ENCODE measurements at regions not wholly inside any gene's neighbourhood (a gene's known extent, or its start where the extent isn't known, plus 50 kb on each side); places are given as distances from the start of the nearest gene placed in this dataset.
A peak's percentile ranks its signal among the peaks of the same experiment; 100 is the strongest.
"Not testable (repeated sequence)": the region's sequence is repeated elsewhere in the genome, so short reads cannot be mapped to it uniquely, and the experiment has no call there.

- DNase-seq (ENCODE audit: low read depth, low spot score) = not testable (repeated sequence)
These were observed 1158.0 kb upstream of the TMEFF2 start for GRCh38 chr2:193352665-193353242.

- no peak for DNase-seq (ENCODE audit: low read depth, low spot score)
These were observed 1155.8 kb upstream of the TMEFF2 start for GRCh38 chr2:193350509-193350908.

- no peak for DNase-seq (ENCODE audit: low read depth, low spot score)
These were observed 1154.9 kb upstream of the TMEFF2 start for GRCh38 chr2:193349642-193350041.

- DNase-seq (ENCODE audit: low read depth, low spot score) = no peak
These were observed 1153.3 kb upstream of the TMEFF2 start for GRCh38 chr2:193348055-193348454.

- DNase-seq (ENCODE audit: low read depth, low spot score) = no peak
These were observed 1142.0 kb upstream of the TMEFF2 start for GRCh38 chr2:193336781-193337180.

GRCh38 chr2:193334401-193334800 lies 1139.7 kb upstream of the TMEFF2 start:
- no peak for DNase-seq (ENCODE audit: low read depth, low spot score)

- DNase-seq (ENCODE audit: low read depth, low spot score) = no peak
These were observed 1138.8 kb upstream of the TMEFF2 start for GRCh38 chr2:193333539-193333938.

- DNase-seq (ENCODE audit: low read depth, low spot score) = no peak
These were observed 1138.2 kb upstream of the TMEFF2 start for GRCh38 chr2:193332941-193333340.

GRCh38 chr2:193331676-193332075 lies 1136.9 kb upstream of the TMEFF2 start:
- peak; percentile 10 for DNase-seq (ENCODE audit: low read depth, low spot score)

GRCh38 chr2:193326296-193326695 lies 1131.6 kb upstream of the TMEFF2 start:
- no peak for DNase-seq (ENCODE audit: low read depth, low spot score)

GRCh38 chr2:193315428-193316091 lies 1120.8 kb upstream of the TMEFF2 start:
- DNase-seq (ENCODE audit: low read depth, low spot score) = no peak

GRCh38 chr2:193303464-193303863 lies 1108.7 kb upstream of the TMEFF2 start:
- no peak for DNase-seq (ENCODE audit: low read depth, low spot score)

GRCh38 chr2:193294371-193294770 lies 1099.6 kb upstream of the TMEFF2 start:
- no peak for DNase-seq (ENCODE audit: low read depth, low spot score)

GRCh38 chr2:193279361-193279760 lies 1084.6 kb upstream of the TMEFF2 start:
- DNase-seq (ENCODE audit: low read depth, low spot score) = no peak

- no peak for DNase-seq (ENCODE audit: low read depth, low spot score)
These were observed 1082.3 kb upstream of the TMEFF2 start for GRCh38 chr2:193276988-193277387.

GRCh38 chr2:193276560-193276959 lies 1081.8 kb upstream of the TMEFF2 start:
- no peak for DNase-seq (ENCODE audit: low read depth, low spot score)

GRCh38 chr2:193276069-193276468 lies 1081.3 kb upstream of the TMEFF2 start:
- DNase-seq (ENCODE audit: low read depth, low spot score) = no peak

GRCh38 chr2:193272011-193272410 lies 1077.3 kb upstream of the TMEFF2 start:
- no peak for DNase-seq (ENCODE audit: low read depth, low spot score)

- DNase-seq (ENCODE audit: low read depth, low spot score) = no peak
These were observed 1076.1 kb upstream of the TMEFF2 start for GRCh38 chr2:193270816-193271215.

GRCh38 chr2:193267496-193268002 lies 1072.8 kb upstream of the TMEFF2 start:
- no peak for DNase-seq (ENCODE audit: low read depth, low spot score)

- no peak for DNase-seq (ENCODE audit: low read depth, low spot score)
These were observed 1058.3 kb upstream of the TMEFF2 start for GRCh38 chr2:193253014-193253530.

GRCh38 chr2:193251909-193252308 lies 1057.2 kb upstream of the TMEFF2 start:
- DNase-seq (ENCODE audit: low read depth, low spot score) = no peak

- DNase-seq (ENCODE audit: low read depth, low spot score) = no peak
These were observed 1055.7 kb upstream of the TMEFF2 start for GRCh38 chr2:193250389-193250788.
